SH-SY5Y (cell line): ENCODE measurements at regions not wholly inside any gene's neighbourhood (a gene's known extent, or its start where the extent isn't known, plus 50 kb on each side); places are given as distances from the start of the nearest gene placed in this dataset.

Experiments used
- GATA2 ChIP-seq: IDR thresholded peaks from 2 replicates; pipeline ENCODE4 v1.6.1; 2011; ENCODE audit warnings: mild to moderate bottlenecking, low read depth, low read length
- GATA3 ChIP-seq: IDR thresholded peaks from 2 replicates; pipeline ENCODE4 v1.6.1; 2011; ENCODE audit warnings: low read depth, mild to moderate bottlenecking, low read length, moderate library complexity

DNA sequence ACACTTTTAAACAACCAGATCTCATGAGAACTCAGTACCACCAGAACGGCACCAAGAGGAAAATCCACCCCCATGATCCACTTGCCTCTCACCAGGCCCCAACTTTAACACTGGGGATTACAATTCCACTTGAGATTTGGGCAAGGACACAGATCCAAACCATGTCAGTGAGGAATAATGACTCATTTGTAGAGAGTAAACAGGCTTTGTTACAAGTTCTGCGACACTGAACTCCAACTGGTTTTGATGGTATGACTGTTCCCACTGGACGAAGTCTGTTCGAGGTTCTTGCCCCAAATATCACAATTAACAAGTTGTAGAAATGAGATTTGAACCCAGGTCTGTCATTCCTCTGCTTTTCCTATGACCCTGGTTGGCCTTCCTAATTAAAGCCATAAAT, 718.1 kb upstream of the ID2 start:
- TF ChIP-seq GATA2 (no peak), GATA3 (no peak)
